Tibial nerve (tissue), 4 donors: ENCODE measurements at regions not wholly inside any gene's neighbourhood (a gene's known extent, or its start where the extent isn't known, plus 50 kb on each side); places are given as distances from the start of the nearest gene placed in this dataset.

ENCODE experiments used
- CTCF ChIP-seq, 5 experiments: fragments of 200-600 bp in 3 of 5; fragments of 450-650 bp in 2 of 5; sonication (generic) in 3 of 5; IDR thresholded peaks; one replicate each; pipeline ENCODE4 v1.5.1; 2016 to 2019; ENCODE audit warnings: antibody characterized with exemption in 5 of 5, mild to moderate bottlenecking in 3 of 5, moderate library complexity in 2 of 5
- EP300 ChIP-seq, 2 donors: sonication (generic); formaldehyde crosslinking; IDR thresholded peaks; one replicate each; pipeline ENCODE4 v1.6.1; 2017; ENCODE audit warnings: antibody characterized with exemption in 2 of 2, mild to moderate bottlenecking in 1 of 2
- POLR2A ChIP-seq, 2 donors: fragments of 450-650 bp; IDR thresholded peaks; one replicate each; pipeline ENCODE4 v1.6.1; 2017; ENCODE audit warnings: antibody characterized with exemption in 2 of 2, mild to moderate bottlenecking in 2 of 2, moderate library complexity in 2 of 2

- TF ChIP-seq CTCF (IDR thresholded peaks at IDR 0.05): no peak
- no peak for TF ChIP-seq EP300 (IDR thresholded peaks at IDR 0.05)
- no peak for TF ChIP-seq POLR2A (IDR thresholded peaks at IDR 0.05)
Measured at GRCh38 chr5:18285257-18285656, 651.0 kb downstream of the TAF11L14 start.
